IPS-NIHi7 (cell line): ENCODE measurements at regions not wholly inside any gene's neighbourhood (a gene's known extent, or its start where the extent isn't known, plus 50 kb on each side); places are given as distances from the start of the nearest gene placed in this dataset.
"Not testable (repeated sequence)": the region's sequence is repeated elsewhere in the genome, so short reads cannot be mapped to it uniquely, and the experiment has no call there.

Experiments used
- DNase-seq: peaks from one replicate; pipeline ENCODE4 v3.0.0; 2012; ENCODE audit warnings: mixed read lengths; ENCODE audit errors: extremely low spot score

- no peak for DNase-seq
Observed at GRCh38 chr18:28313602-28314001, 136.7 kb upstream of the CDH2 start.

- no peak for DNase-seq
Observed at GRCh38 chr18:28288784-28289183, 111.9 kb upstream of the CDH2 start.

- peak; percentile 69 for DNase-seq
Observed at GRCh38 chr18:28287146-28287545, 110.2 kb upstream of the CDH2 start.

GRCh38 chr18:28284132-28284531 is 107.2 kb upstream of the CDH2 start:
- no peak for DNase-seq

GRCh38 chr18:28281400-28281799 is 104.5 kb upstream of the CDH2 start:
- DNase-seq = peak; percentile 16

- DNase-seq = no peak
Observed at GRCh38 chr18:28269750-28270149, 92.8 kb upstream of the CDH2 start.

- no peak for DNase-seq
Observed at GRCh38 chr18:28267878-28268625, 91.1 kb upstream of the CDH2 start.

- DNase-seq = no peak
Observed at GRCh38 chr18:28267276-28267675, 90.3 kb upstream of the CDH2 start.

- DNase-seq = no peak
Observed at GRCh38 chr18:28256166-28256565, 79.2 kb upstream of the CDH2 start.

- DNase-seq = peak; percentile 26
Observed at GRCh38 chr18:28248653-28249052, 71.7 kb upstream of the CDH2 start.

GRCh38 chr18:28240626-28241025 is 63.7 kb upstream of the CDH2 start:
- not testable (repeated sequence) for DNase-seq

GRCh38 chr18:28236487-28236886 is 59.6 kb upstream of the CDH2 start:
- no peak for DNase-seq
